HG03354 (cell line): ENCODE measurements at regions not wholly inside any gene's neighbourhood (a gene's known extent, or its start where the extent isn't known, plus 50 kb on each side); places are given as distances from the start of the nearest gene placed in this dataset.

Experiments used
- ATAC-seq: cut with Tn5 transposase; IDR thresholded peaks from one replicate; pipeline ENCODE4 v1.9.1; 2021; ENCODE audit warnings: mild to moderate bottlenecking; ENCODE audit not compliant: unreplicated experiment, poor library complexity, severe bottlenecking

- no peak for ATAC-seq
Measured at GRCh38 chrX:112896051-112896450, 55.4 kb upstream of the AMOT start.
